Neural progenitor cell (in vitro differentiated cells): ENCODE measurements at regions not wholly inside any gene's neighbourhood (a gene's known extent, or its start where the extent isn't known, plus 50 kb on each side); places are given as distances from the start of the nearest gene placed in this dataset.

Experiments used
- DNase-seq: peaks from one replicate; pipeline ENCODE4 v3.0.0-alpha.2; 2016; ENCODE audit warnings: low spot score
- H2AFZ ChIP-seq: fragments of 200-600 bp; sonication (generic); replicated peaks from 2 replicates; pipeline ENCODE4 v1.6.1; 2016; ENCODE audit warnings: antibody characterized with exemption
- H3F3A ChIP-seq: fragments of 200-600 bp; sonication (generic); 2 replicates; pipeline ENCODE4 v1.6.1; 2016; ENCODE audit warnings: antibody characterized with exemption, low read depth
- H3K27ac ChIP-seq: fragments of 200-600 bp; sonication (generic); 2 replicates; pipeline ENCODE4 v1.5.1; 2016; ENCODE audit warnings: mild to moderate bottlenecking
- H3K27me3 ChIP-seq: fragments of 200-600 bp; sonication (generic); 2 replicates; pipeline ENCODE4 v1.6.1; 2016; ENCODE audit warnings: mild to moderate bottlenecking, moderate library complexity
- H3K36me3 ChIP-seq: fragments of 200-600 bp; sonication (generic); 2 replicates; pipeline ENCODE4 v1.5.1; 2016
- H3K4me1 ChIP-seq: fragments of 200-600 bp; sonication (generic); 2 replicates; pipeline ENCODE4 v1.6.1; 2016; ENCODE audit warnings: mixed run types
- H3K4me2 ChIP-seq: fragments of 200-600 bp; sonication (generic); 2 replicates; pipeline ENCODE4 v1.6.1; 2016
- H3K4me3 ChIP-seq: fragments of 200-600 bp; sonication (generic); 2 replicates; pipeline ENCODE4 v1.5.1; 2016
- H3K79me2 ChIP-seq: fragments of 200-600 bp; sonication (generic); 2 replicates; pipeline ENCODE4 v1.6.1; 2016; ENCODE audit warnings: low read depth
- H3K9ac ChIP-seq: fragments of 200-600 bp; sonication (generic); 2 replicates; pipeline ENCODE4 v1.6.1; 2016
- H3K9me3 ChIP-seq: fragments of 200-600 bp; sonication (generic); 2 replicates; pipeline ENCODE4 v1.5.1; 2016; ENCODE audit warnings: low read depth
- H4K20me1 ChIP-seq: fragments of 200-600 bp; sonication (generic); 2 replicates; pipeline ENCODE4 v1.6.1; 2016; ENCODE audit warnings: low read depth
- H3K27ac Mint-ChIP-seq: 3 replicates; pipeline ENCODE4 v1.8.0; 2021; ENCODE audit warnings: mixed read lengths
- H3K27me3 Mint-ChIP-seq: 2 replicates; pipeline ENCODE4 v1.8.0; 2022; ENCODE audit warnings: low read depth, mild to moderate bottlenecking, inconsistent platforms, moderate library complexity, mixed read lengths; ENCODE audit not compliant: insufficient read depth
- H3K36me3 Mint-ChIP-seq: 3 replicates; pipeline ENCODE4 v1.8.0; 2021; ENCODE audit warnings: mixed read lengths
- H3K4me1 Mint-ChIP-seq: 3 replicates; pipeline ENCODE4 v1.8.0; 2021; ENCODE audit warnings: mixed read lengths
- H3K4me3 Mint-ChIP-seq: 3 replicates; pipeline ENCODE4 v1.8.0; 2021; ENCODE audit warnings: mild to moderate bottlenecking, moderate library complexity, mixed read lengths
- H3K9me3 Mint-ChIP-seq: 3 replicates; pipeline ENCODE4 v1.8.0; 2020; ENCODE audit warnings: mixed read lengths
- EZH2 ChIP-seq: fragments of 200-600 bp; sonication (generic); IDR thresholded peaks from 2 replicates; pipeline ENCODE4 v1.6.1; 2017; ENCODE audit warnings: antibody characterized with exemption, mild to moderate bottlenecking, moderate library complexity
- EZH2phosphoT487 ChIP-seq: fragments of 200-600 bp; sonication (generic); IDR thresholded peaks from 2 replicates; pipeline ENCODE4 v1.6.1; 2017; ENCODE audit warnings: antibody characterized with exemption
- TF ChIP-seq, protein P1 (sequence below): fragments of 200-600 bp; sonication (generic); IDR thresholded peaks from 2 replicates; pipeline ENCODE4 v1.5.1; 2017; ENCODE audit warnings: antibody characterized with exemption, mild to moderate bottlenecking

DNA sequence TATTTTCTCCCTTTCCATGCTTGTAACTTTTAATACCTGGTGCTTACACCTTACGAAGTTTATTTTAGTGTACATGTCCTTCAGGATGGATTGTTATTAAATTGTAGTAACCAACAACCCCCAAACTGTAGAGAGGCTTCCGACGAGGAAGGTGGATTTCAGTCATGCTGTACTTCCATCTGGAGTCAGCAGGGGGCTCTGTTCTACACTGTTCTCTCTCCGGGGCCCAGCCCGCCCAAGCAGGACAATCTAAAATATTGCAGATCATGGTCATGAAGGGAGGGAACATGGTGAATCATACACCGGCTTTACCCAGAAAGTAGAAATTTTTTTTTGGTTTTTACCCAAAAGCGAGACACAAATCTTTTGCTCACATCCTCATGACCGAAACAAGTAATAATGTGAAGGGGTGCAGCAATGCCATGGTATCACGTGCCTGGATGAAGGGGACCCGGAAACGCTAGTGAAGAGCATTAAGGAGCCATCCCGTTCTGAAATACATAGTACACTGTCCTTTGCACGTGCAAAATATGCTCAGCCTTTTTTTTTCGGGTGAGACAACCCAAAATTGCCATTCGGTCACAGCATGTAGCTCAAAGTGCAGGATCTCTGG, 884.8 kb downstream of the EPHA4 start:
- Histone ChIP-seq H4K20me1 (no peaks in the 10 kb centered on the region), H3K27ac (no peak overlapping the region), H3K9me3 (no peaks in the 10 kb centered on the region), H3K27me3 (no peaks in the 10 kb centered on the region), H3K4me2 (no peak overlapping the region), H3K79me2 (no peaks in the 10 kb centered on the region), H3K36me3 (no peaks in the 10 kb centered on the region), H2AFZ (no peak overlapping the region), H3K4me3 (no peak overlapping the region), H3K9ac (no peak overlapping the region), H3F3A (no peaks in the 10 kb centered on the region), H3K4me1 (no peaks in the 10 kb centered on the region)
- Mint-ChIP-seq H3K4me3 (no peak overlapping the region), H3K27me3 (peaks cover 2% of the 10 kb centered on the region), H3K36me3 (no peaks in the 10 kb centered on the region), H3K4me1 (peaks cover 8% of the 10 kb centered on the region), H3K27ac (no peak overlapping the region), H3K9me3 (peaks cover 3% of the 10 kb centered on the region)
- DNase-seq: peak; percentile 72
- TF ChIP-seq EZH2: no peak
- TF ChIP-seq, protein P1, sequence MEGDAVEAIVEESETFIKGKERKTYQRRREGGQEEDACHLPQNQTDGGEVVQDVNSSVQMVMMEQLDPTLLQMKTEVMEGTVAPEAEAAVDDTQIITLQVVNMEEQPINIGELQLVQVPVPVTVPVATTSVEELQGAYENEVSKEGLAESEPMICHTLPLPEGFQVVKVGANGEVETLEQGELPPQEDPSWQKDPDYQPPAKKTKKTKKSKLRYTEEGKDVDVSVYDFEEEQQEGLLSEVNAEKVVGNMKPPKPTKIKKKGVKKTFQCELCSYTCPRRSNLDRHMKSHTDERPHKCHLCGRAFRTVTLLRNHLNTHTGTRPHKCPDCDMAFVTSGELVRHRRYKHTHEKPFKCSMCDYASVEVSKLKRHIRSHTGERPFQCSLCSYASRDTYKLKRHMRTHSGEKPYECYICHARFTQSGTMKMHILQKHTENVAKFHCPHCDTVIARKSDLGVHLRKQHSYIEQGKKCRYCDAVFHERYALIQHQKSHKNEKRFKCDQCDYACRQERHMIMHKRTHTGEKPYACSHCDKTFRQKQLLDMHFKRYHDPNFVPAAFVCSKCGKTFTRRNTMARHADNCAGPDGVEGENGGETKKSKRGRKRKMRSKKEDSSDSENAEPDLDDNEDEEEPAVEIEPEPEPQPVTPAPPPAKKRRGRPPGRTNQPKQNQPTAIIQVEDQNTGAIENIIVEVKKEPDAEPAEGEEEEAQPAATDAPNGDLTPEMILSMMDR: peak; percentile 95

DNA sequence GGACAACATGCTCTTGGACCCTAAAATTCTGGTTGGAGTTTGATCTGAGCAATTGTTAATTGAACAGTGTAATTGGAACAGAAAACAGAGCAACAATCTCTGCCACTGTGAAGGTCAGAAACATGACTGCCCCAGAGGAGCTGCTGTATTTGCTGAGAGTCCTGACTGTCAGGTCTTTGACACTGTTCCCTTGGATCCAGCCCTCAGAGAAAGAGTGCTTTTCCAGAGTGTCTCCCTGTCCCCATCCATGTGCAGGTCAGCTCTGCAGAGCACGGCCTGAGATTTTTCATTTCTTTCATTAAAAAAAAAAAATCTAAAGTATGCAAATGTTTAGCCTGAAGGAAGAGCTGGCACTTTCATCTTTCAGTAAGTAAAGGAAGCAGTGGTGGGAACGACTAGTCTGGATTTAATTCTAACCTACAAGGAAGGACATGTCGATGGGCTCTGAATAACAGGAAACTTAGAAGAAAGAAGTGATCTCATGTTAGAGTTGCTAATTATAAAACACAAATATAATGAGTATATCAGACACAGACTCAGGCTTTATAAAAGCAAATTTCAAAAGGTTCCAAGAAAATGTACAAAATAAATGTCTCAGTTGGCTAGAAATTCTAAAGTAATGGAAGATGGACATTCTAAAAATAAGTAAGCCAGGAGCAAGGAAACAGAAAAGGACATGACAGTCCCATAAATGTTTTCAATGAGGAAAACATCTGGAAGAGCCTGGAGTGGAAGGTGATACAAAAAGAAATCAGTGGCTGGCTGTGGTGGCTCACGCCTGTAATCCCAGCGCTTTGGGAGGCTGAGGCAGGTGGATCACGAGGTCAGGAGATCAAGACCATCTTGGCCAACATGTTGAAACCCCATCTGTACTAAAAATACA, 876.5 kb downstream of the EPHA4 start:
- H3K36me3 ChIP-seq: no peaks in the 10 kb centered on the region
- H3K9ac ChIP-seq: no peak overlapping the region
- no peak overlapping the region for H2AFZ ChIP-seq
- TF ChIP-seq, protein P1: no peak
- TF ChIP-seq EZH2phosphoT487: no peak
- no peaks in the 10 kb centered on the region for H3K9me3 ChIP-seq
- Mint-ChIP-seq H3K9me3 (no peaks in the 10 kb centered on the region), H3K27ac (no peak overlapping the region), H3K27me3 (peaks cover 3% of the 10 kb centered on the region), H3K4me1 (peaks cover 10% of the 10 kb centered on the region), H3K36me3 (no peaks in the 10 kb centered on the region), H3K4me3 (no peak overlapping the region)
- no peak overlapping the region for H3K4me2 ChIP-seq
- peaks cover 12% of the 10 kb centered on the region for H3K4me1 ChIP-seq
- H3K27me3 ChIP-seq: no peaks in the 10 kb centered on the region
- H3K27ac ChIP-seq: no peak overlapping the region
- no peaks in the 10 kb centered on the region for H4K20me1 ChIP-seq
- peaks cover 8% of the 10 kb centered on the region for H3F3A ChIP-seq
- no peak overlapping the region for H3K4me3 ChIP-seq
- DNase-seq: no peak
- H3K79me2 ChIP-seq: no peaks in the 10 kb centered on the region

DNA sequence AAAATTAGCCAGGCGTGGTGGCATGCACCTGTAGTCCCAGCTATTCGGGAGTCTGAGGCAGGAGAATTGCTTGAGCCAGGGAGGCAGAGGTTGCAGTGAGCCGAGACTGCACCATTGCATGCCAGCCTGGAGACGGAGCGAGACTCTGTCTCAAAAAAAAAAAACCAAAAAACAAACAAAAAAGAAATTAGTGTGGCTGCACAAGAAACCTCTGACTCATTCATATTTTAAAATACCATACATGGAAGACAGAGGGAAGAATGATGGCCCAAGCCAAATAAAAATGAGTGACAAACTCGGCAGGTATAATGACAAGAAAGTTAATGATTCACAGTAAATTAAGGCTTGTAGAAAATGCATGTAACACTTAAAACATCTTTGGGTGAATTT, 875.8 kb downstream of the EPHA4 start:
- Histone ChIP-seq H2AFZ (no peak overlapping the region), H3K4me1 (peaks cover 12% of the 10 kb centered on the region), H3K36me3 (no peaks in the 10 kb centered on the region), H3K27ac (no peak overlapping the region), H4K20me1 (no peaks in the 10 kb centered on the region), H3K9me3 (no peaks in the 10 kb centered on the region), H3F3A (peaks cover 8% of the 10 kb centered on the region), H3K9ac (no peak overlapping the region), H3K27me3 (no peaks in the 10 kb centered on the region), H3K4me2 (no peak overlapping the region), H3K79me2 (no peaks in the 10 kb centered on the region), H3K4me3 (no peak overlapping the region)
- H3K4me1 Mint-ChIP-seq: peaks cover 10% of the 10 kb centered on the region
- H3K27ac Mint-ChIP-seq: no peak overlapping the region
- TF ChIP-seq, protein P1: no peak
- TF ChIP-seq EZH2: no peak
- no peak for TF ChIP-seq EZH2phosphoT487
- no peak for DNase-seq
- no peak overlapping the region for H3K4me3 Mint-ChIP-seq
- H3K9me3 Mint-ChIP-seq: peaks cover 3% of the 10 kb centered on the region
- no peaks in the 10 kb centered on the region for H3K36me3 Mint-ChIP-seq
- H3K27me3 Mint-ChIP-seq: peaks cover 3% of the 10 kb centered on the region
